Activated CD8-positive, alpha-beta T cell treated with anti-CD3 and anti-CD28 coated beads for 36 hours (primary cell): ENCODE measurements at regions not wholly inside any gene's neighbourhood (a gene's known extent, or its start where the extent isn't known, plus 50 kb on each side); places are given as distances from the start of the nearest gene placed in this dataset.

Source experiments
- ATAC-seq: fragments of 200-7000 bp; cut with Tn5 transposase; one replicate; pipeline ENCODE4 v1.10.0; 2021; ENCODE audit warnings: mild to moderate bottlenecking, moderate library complexity
- CTCF ChIA-PET: fragments of 350-600 bp; sonication (Branson Sonifier 250); formaldehyde crosslinking; loops from one replicate; lab custom pipeline; 2021; ENCODE audit warnings: antibody characterized with exemption; lab: Charles Lee
- POLR2A ChIA-PET: fragments of 350-600 bp; sonication (Branson Sonifier 250); formaldehyde crosslinking; loops from one replicate; lab custom pipeline; 2021; ENCODE audit warnings: antibody characterized with exemption; lab: Charles Lee
- DNase-seq: peaks from one replicate; pipeline ENCODE4 v3.0.0-alpha.2; 2020
- H3K27ac Mint-ChIP-seq: one replicate; pipeline ENCODE4 v1.8.0; 2021; ENCODE audit warnings: mild to moderate bottlenecking, mixed read lengths
- H3K27me3 Mint-ChIP-seq: one replicate; pipeline ENCODE4 v1.8.0; 2021; ENCODE audit warnings: mixed read lengths
- H3K36me3 Mint-ChIP-seq: one replicate; pipeline ENCODE4 v1.8.0; 2021; ENCODE audit warnings: low read depth, mixed read lengths
- H3K4me1 Mint-ChIP-seq: one replicate; pipeline ENCODE4 v1.8.0; 2021; ENCODE audit warnings: low read depth, mixed read lengths
- H3K4me3 Mint-ChIP-seq: one replicate; pipeline ENCODE4 v1.8.0; 2021; ENCODE audit warnings: mild to moderate bottlenecking, moderate library complexity, mixed read lengths
- H3K9me3 Mint-ChIP-seq: one replicate; pipeline ENCODE4 v1.8.0; 2021; ENCODE audit warnings: mixed read lengths
- intact Hi-C: fragments of 100-400 bp; cut with micrococcal nuclease; formaldehyde crosslinking; loops from one replicate; pipeline ENCODE4 v1.10.0; 2022
- TF ChIP-seq, protein P1 (sequence below): fragments of 200-600 bp; IDR thresholded peaks from one replicate; pipeline ENCODE4 v1.8.0; 2022; ENCODE audit warnings: antibody characterized with exemption, mild to moderate bottlenecking

GRCh38 chr22:27295040-27295439, 506.5 kb downstream of the MN1 start:
- H3K27me3 Mint-ChIP-seq = peaks cover 29% of the 10 kb centered on the region
- intact Hi-C loops = no loop called here

DNA sequence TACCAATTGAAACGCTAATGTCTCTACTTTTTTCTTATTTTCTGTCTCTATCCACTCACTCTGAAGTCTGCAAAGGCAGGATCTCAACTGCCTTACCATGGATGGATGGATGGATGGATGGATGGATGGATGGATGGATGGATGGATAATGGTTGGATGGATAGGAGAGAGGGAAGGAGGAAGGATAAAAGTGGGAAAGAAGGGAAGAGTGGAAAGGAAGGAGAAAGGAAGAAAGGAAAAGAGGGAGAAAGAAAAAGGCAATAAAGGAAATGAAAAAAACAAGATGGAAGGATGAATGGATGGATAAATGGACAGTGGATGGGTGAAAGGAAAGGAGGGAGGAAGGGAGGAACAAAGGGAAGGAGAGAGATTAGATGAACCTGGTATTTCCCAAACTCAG, 506.0 kb downstream of the MN1 start:
- Mint-ChIP-seq H3K4me1 (no peaks in the 10 kb centered on the region), H3K27ac (no peak overlapping the region), H3K36me3 (no peaks in the 10 kb centered on the region), H3K9me3 (no peaks in the 10 kb centered on the region), H3K4me3 (no peak overlapping the region), H3K27me3 (peaks cover 29% of the 10 kb centered on the region)
- POLR2A ChIA-PET = no interaction called here
- DNase-seq (no peak), ATAC-seq (no peak)
- TF ChIP-seq, protein P1, sequence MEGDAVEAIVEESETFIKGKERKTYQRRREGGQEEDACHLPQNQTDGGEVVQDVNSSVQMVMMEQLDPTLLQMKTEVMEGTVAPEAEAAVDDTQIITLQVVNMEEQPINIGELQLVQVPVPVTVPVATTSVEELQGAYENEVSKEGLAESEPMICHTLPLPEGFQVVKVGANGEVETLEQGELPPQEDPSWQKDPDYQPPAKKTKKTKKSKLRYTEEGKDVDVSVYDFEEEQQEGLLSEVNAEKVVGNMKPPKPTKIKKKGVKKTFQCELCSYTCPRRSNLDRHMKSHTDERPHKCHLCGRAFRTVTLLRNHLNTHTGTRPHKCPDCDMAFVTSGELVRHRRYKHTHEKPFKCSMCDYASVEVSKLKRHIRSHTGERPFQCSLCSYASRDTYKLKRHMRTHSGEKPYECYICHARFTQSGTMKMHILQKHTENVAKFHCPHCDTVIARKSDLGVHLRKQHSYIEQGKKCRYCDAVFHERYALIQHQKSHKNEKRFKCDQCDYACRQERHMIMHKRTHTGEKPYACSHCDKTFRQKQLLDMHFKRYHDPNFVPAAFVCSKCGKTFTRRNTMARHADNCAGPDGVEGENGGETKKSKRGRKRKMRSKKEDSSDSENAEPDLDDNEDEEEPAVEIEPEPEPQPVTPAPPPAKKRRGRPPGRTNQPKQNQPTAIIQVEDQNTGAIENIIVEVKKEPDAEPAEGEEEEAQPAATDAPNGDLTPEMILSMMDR = no peak
- CTCF ChIA-PET = no interaction called here
- intact Hi-C loops = no loop called here

More at GRCh38 chr22:27295040-27295439, 506.5 kb downstream of the MN1 start:
- Mint-ChIP-seq H3K4me3 (no peak overlapping the region), H3K9me3 (no peaks in the 10 kb centered on the region), H3K36me3 (no peaks in the 10 kb centered on the region), H3K27ac (no peak overlapping the region), H3K4me1 (no peaks in the 10 kb centered on the region)
- TF ChIP-seq, protein P1 = no peak
- ChIA-PET POLR2A (no interaction called here), CTCF (no interaction called here)
- ATAC-seq (no peak), DNase-seq (no peak)

DNA sequence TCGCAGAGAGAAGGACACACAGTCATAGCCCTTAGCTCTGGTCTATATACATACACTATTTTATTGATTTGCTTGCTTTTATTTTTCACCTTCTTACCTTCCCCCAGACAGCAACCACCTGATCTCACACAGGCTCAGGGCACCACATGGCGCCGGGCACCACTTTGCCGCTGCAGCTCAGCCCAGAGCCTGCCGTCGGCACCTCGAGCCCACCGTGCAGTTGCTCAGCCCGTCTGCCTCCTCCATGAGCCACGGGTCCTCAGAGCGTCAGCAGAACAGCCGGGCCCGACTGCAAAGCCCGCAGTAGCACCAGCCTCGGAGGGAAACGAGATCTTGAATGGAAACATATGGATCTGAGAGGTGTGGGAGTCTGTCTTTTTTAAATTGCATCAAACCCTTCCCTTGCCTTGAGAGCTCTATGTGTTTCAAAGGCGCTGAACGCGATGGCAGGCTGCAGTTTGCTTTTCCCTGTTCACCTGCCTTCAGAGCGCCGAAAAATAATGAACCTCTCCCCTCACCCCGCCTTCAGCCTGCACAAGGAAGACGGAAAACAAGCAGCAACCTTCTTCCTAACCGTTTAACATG, 505.4 kb downstream of the MN1 start:
- Mint-ChIP-seq H3K36me3 (no peaks in the 10 kb centered on the region), H3K9me3 (no peaks in the 10 kb centered on the region), H3K27me3 (peaks cover 29% of the 10 kb centered on the region), H3K4me3 (no peak overlapping the region), H3K4me1 (no peaks in the 10 kb centered on the region), H3K27ac (no peak overlapping the region)
- TF ChIP-seq, protein P1 = no peak
- DNase-seq (no peak), ATAC-seq (no peak)
- ChIA-PET POLR2A (no interaction called here), CTCF (no interaction called here)
- intact Hi-C loops = no loop called here

GRCh38 chr22:27297125-27297524, 504.4 kb downstream of the MN1 start:
- H3K9me3 Mint-ChIP-seq = no peaks in the 10 kb centered on the region
- no peak overlapping the region for H3K27ac Mint-ChIP-seq
- TF ChIP-seq, protein P1 = no peak
- ATAC-seq (no peak), DNase-seq (no peak)
- H3K27me3 Mint-ChIP-seq = peaks cover 29% of the 10 kb centered on the region
- no peak overlapping the region for H3K4me3 Mint-ChIP-seq
- H3K4me1 Mint-ChIP-seq = no peaks in the 10 kb centered on the region
- ChIA-PET POLR2A (interaction anchor here (0.7 kb wide), 1 partner anchor 163 kb away, joined by 3 read pairs; no protein-coding TSS in a partner anchor), CTCF (no interaction called here)
- intact Hi-C loops = no loop called here
- no peaks in the 10 kb centered on the region for H3K36me3 Mint-ChIP-seq

DNA sequence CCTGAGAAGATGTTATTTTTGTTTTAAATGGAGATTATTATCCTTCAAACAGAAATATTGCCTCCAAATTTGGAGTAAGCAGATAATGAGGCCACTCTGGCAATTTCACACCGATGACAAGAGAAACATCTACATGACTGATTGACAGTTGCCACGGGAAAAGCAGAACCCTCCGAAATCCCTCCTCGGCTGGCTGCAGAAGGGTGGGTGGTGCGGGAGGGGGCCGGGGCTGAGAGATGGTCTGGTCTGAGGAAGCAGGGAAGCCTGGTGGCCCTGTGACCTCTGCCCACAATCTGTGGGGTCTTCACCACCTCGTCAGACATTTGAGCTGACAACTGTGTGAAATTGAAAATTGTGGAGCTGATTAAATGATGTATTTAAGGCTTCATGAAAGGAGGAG, 503.2 kb downstream of the MN1 start:
- Mint-ChIP-seq H3K27ac (no peak overlapping the region), H3K36me3 (no peaks in the 10 kb centered on the region), H3K4me1 (no peaks in the 10 kb centered on the region), H3K4me3 (no peak overlapping the region), H3K9me3 (no peaks in the 10 kb centered on the region), H3K27me3 (peaks cover 29% of the 10 kb centered on the region)
- ChIA-PET POLR2A (no interaction called here), CTCF (no interaction called here)
- no peak for DNase-seq
- ATAC-seq = no peak
- intact Hi-C loops = no loop called here
- TF ChIP-seq, protein P1 = no peak
